SK-N-MC (cell line): ENCODE measurements at regions not wholly inside any gene's neighbourhood (a gene's known extent, or its start where the extent isn't known, plus 50 kb on each side); places are given as distances from the start of the nearest gene placed in this dataset.
A peak's percentile ranks its signal among the peaks of the same experiment; 100 is the strongest.

ENCODE experiments used
- DNase-seq: peaks from one replicate; pipeline ENCODE4 v3.0.0-alpha.2; 2011; ENCODE audit warnings: low read depth, low spot score
- H3K27ac ChIP-seq: fragments of 200-600 bp; sonication (generic); 2 replicates; pipeline ENCODE4 v1.5.1; 2016; ENCODE audit warnings: mixed run types
- H3K36me3 ChIP-seq: fragments of 200-600 bp; sonication (generic); 2 replicates; pipeline ENCODE4 v1.6.1; 2017; ENCODE audit warnings: antibody characterized with exemption, low read length, mixed read lengths; ENCODE audit not compliant: insufficient read depth
- H3K4me3 ChIP-seq: fragments of 200-600 bp; sonication (generic); 2 replicates; pipeline ENCODE4 v1.5.1; 2016
- H3K9ac ChIP-seq: fragments of 200-600 bp; sonication (generic); 2 replicates; pipeline ENCODE4 v1.8.0; 2017; ENCODE audit warnings: mixed run types, mixed read lengths; ENCODE audit not compliant: insufficient read length
- H3K9me3 ChIP-seq: fragments of 200-600 bp; sonication (generic); 2 replicates; pipeline ENCODE4 v1.6.1; 2017; ENCODE audit warnings: low read depth, mild to moderate bottlenecking, antibody characterized with exemption, low read length, moderate library complexity, mixed read lengths
- EZH2 ChIP-seq: fragments of 200-600 bp; sonication (generic); IDR thresholded peaks from one replicate; pipeline ENCODE4 v1.6.1; 2017; ENCODE audit warnings: antibody characterized with exemption
- FOXP2 ChIP-seq: optimal IDR thresholded peaks from 2 replicates; pipeline ENCODE3; 2011; ENCODE audit warnings: mild to moderate bottlenecking, moderate library complexity; ENCODE audit not compliant: insufficient read depth; ENCODE audit errors: extremely low read length, control extremely low read depth
- POLR2AphosphoS5 ChIP-seq: IDR thresholded peaks from 2 replicates; pipeline ENCODE4 v1.6.1; 2012; ENCODE audit warnings: mild to moderate bottlenecking, low read depth, low read length, borderline replicate concordance

GRCh38 chr11:110026858-110027626, 66.2 kb upstream of the ZC3H12C start:
- H3K4me3 ChIP-seq = no peak overlapping the region
- H3K27ac ChIP-seq = peak overlapping the region; percentile 94
- H3K36me3 ChIP-seq = no peaks in the 10 kb centered on the region

GRCh38 chr11:110027627-110028371, 65.4 kb upstream of the ZC3H12C start:
- H3K36me3 ChIP-seq = no peaks in the 10 kb centered on the region

More at GRCh38 chr11:110026858-110027626, 66.2 kb upstream of the ZC3H12C start:
- no peak for DNase-seq
- Histone ChIP-seq H3K9ac (no peak overlapping the region), H3K9me3 (no peaks in the 10 kb centered on the region)
- TF ChIP-seq POLR2AphosphoS5 = no peak
- no peak for TF ChIP-seq FOXP2

GRCh38 chr11:110028921-110029320, 64.3 kb upstream of the ZC3H12C start:
- TF ChIP-seq POLR2AphosphoS5 (no peak), EZH2 (no peak), FOXP2 (no peak)
- no peak overlapping the region for H3K4me3 ChIP-seq
- no peak overlapping the region for H3K9ac ChIP-seq
- no peaks in the 10 kb centered on the region for H3K9me3 ChIP-seq
- H3K36me3 ChIP-seq = no peaks in the 10 kb centered on the region
- no peak overlapping the region for H3K27ac ChIP-seq
- DNase-seq = no peak

More at GRCh38 chr11:110027627-110028371, 65.4 kb upstream of the ZC3H12C start:
- H3K27ac ChIP-seq = no peak overlapping the region
- no peak overlapping the region for H3K9ac ChIP-seq
- TF ChIP-seq POLR2AphosphoS5 (no peak), EZH2 (no peak), FOXP2 (no peak)
- H3K9me3 ChIP-seq = no peaks in the 10 kb centered on the region
- H3K4me3 ChIP-seq = no peak overlapping the region
- no peak for DNase-seq

GRCh38 chr11:110029714-110030113, 63.5 kb upstream of the ZC3H12C start:
- H3K9ac ChIP-seq = no peak overlapping the region
- no peaks in the 10 kb centered on the region for H3K9me3 ChIP-seq
- H3K27ac ChIP-seq = no peak overlapping the region
- DNase-seq = no peak
- H3K36me3 ChIP-seq = no peaks in the 10 kb centered on the region
- no peak overlapping the region for H3K4me3 ChIP-seq
- TF ChIP-seq EZH2 = no peak
- no peak for TF ChIP-seq FOXP2
- no peak for TF ChIP-seq POLR2AphosphoS5

GRCh38 chr11:110031171-110031570, 62.0 kb upstream of the ZC3H12C start:
- Histone ChIP-seq H3K9ac (no peak overlapping the region), H3K4me3 (no peak overlapping the region), H3K36me3 (no peaks in the 10 kb centered on the region), H3K27ac (no peak overlapping the region), H3K9me3 (no peaks in the 10 kb centered on the region)
- DNase-seq = no peak
- no peak for TF ChIP-seq POLR2AphosphoS5
- TF ChIP-seq FOXP2 = no peak
- no peak for TF ChIP-seq EZH2

GRCh38 chr11:110032259-110032658, 60.9 kb upstream of the ZC3H12C start:
- Histone ChIP-seq H3K27ac (0 out of 2 replicates have a peak overlapping the region, but pooled peaks have one; percentile 4), H3K4me3 (no peak overlapping the region), H3K9ac (no peak overlapping the region), H3K36me3 (no peaks in the 10 kb centered on the region), H3K9me3 (no peaks in the 10 kb centered on the region)
- TF ChIP-seq POLR2AphosphoS5 (no peak), FOXP2 (no peak), EZH2 (no peak)
- no peak for DNase-seq

- Histone ChIP-seq H3K27ac (no peak overlapping the region), H3K9me3 (no peaks in the 10 kb centered on the region), H3K9ac (no peak overlapping the region), H3K4me3 (no peak overlapping the region), H3K36me3 (no peaks in the 10 kb centered on the region)
- TF ChIP-seq POLR2AphosphoS5 = no peak
- no peak for TF ChIP-seq FOXP2
- no peak for TF ChIP-seq EZH2
- no peak for DNase-seq
Observed at GRCh38 chr11:110032957-110033570, 60.1 kb upstream of the ZC3H12C start.

- no peak for TF ChIP-seq POLR2AphosphoS5
- no peak for TF ChIP-seq EZH2
- TF ChIP-seq FOXP2 = no peak
- no peak overlapping the region for H3K9ac ChIP-seq
- H3K27ac ChIP-seq = no peak overlapping the region
- no peak for DNase-seq
- H3K36me3 ChIP-seq = no peaks in the 10 kb centered on the region
- no peaks in the 10 kb centered on the region; the same call in 1 of the 2 replicates for H3K9me3 ChIP-seq
- no peak overlapping the region for H3K4me3 ChIP-seq
Observed at GRCh38 chr11:110034806-110035205, 58.4 kb upstream of the ZC3H12C start.
